H1 (cell line): ENCODE measurements at regions not wholly inside any gene's neighbourhood (a gene's known extent, or its start where the extent isn't known, plus 50 kb on each side); places are given as distances from the start of the nearest gene placed in this dataset.

ENCODE experiments used
- CTCF ChIA-PET: fragments of 300-600 bp; sonication (Branson Sonifier 250); formaldehyde crosslinking; loops from one replicate; lab custom pipeline; 2021; ENCODE audit not compliant: partially characterized antibody; lab: Charles Lee
- POLR2A ChIA-PET: fragments of 300-600 bp; sonication (Branson Sonifier 250); formaldehyde crosslinking; loops from one replicate; lab custom pipeline; 2021; ENCODE audit warnings: inconsistent platforms; ENCODE audit not compliant: partially characterized antibody; lab: Charles Lee
- DNase-seq, 2 experiments: peaks; one replicate each; pipeline versions ENCODE4 v3.0.0 to v3.0.0-alpha.2; 2010 to 2022; ENCODE audit warnings: low spot score in 2 of 2, low read depth in 1 of 2, mixed read lengths in 1 of 2
- FAIRE-seq: peaks from 2 replicates; lab custom pipeline; 2011; peaks lifted over from hg19 to GRCh38; lab: Jason Lieb, UNC
- H2AFZ ChIP-seq: 2 replicates; pipeline ENCODE4 v1.8.1; 2012; ENCODE audit warnings: low read length, inconsistent platforms
- H2AK5ac ChIP-seq: 2 replicates; pipeline ENCODE4 v1.6.1; 2013; ENCODE audit warnings: low read depth, low read length
- H2BK120ac ChIP-seq: replicated peaks from 2 replicates; pipeline ENCODE3; 2013; ENCODE audit warnings: low read depth, low read length, inconsistent platforms
- H2BK12ac ChIP-seq: 2 replicates; pipeline ENCODE4 v1.6.1; 2013; ENCODE audit warnings: low read depth, low read length
- H2BK15ac ChIP-seq: 2 replicates; pipeline ENCODE4 v1.6.1; 2013; ENCODE audit warnings: low read length
- H2BK20ac ChIP-seq: 2 replicates; pipeline ENCODE4 v1.6.1; 2013; ENCODE audit warnings: low read length
- H2BK5ac ChIP-seq: 2 replicates; pipeline ENCODE4 v1.6.1; 2013; ENCODE audit warnings: low read depth, low read length
- H3K14ac ChIP-seq: 2 replicates; pipeline ENCODE4 v1.6.1; 2013; ENCODE audit warnings: inconsistent platforms; ENCODE audit not compliant: insufficient read length
- H3K18ac ChIP-seq: 2 replicates; pipeline ENCODE4 v1.6.1; 2013; ENCODE audit warnings: low read length; ENCODE audit errors: extremely low read depth
- H3K23ac ChIP-seq: 2 replicates; pipeline ENCODE4 v1.6.1; 2013; ENCODE audit warnings: inconsistent platforms; ENCODE audit not compliant: insufficient read length
- H3K23me2 ChIP-seq: 2 replicates; pipeline ENCODE4 v1.6.1; 2013; ENCODE audit warnings: low read depth, low read length
- H3K27ac ChIP-seq: 2 replicates; pipeline ENCODE4 v1.6.1; 2011; ENCODE audit warnings: low read depth, low read length, inconsistent platforms
- H3K27me3 ChIP-seq, 4 experiments: replicated peaks in 1 of 4; 1 replicate in 1 of 4; 2 replicates in 3 of 4; pipeline versions ENCODE4 v1.6.1 to v1.8.1; 2011 to 2013; ENCODE audit warnings: low read length in 3 of 4, mild to moderate bottlenecking in 3 of 4, inconsistent platforms in 2 of 4, mixed read lengths in 2 of 4, moderate library complexity in 1 of 4; ENCODE audit not compliant: control insufficient read depth in 3 of 4, insufficient read depth in 3 of 4; ENCODE audit errors: extremely low read depth in 1 of 4
- H3K36me3 ChIP-seq, 4 experiments: 2 replicates each; pipeline versions ENCODE4 v1.6.1 to v1.8.1; 2011 to 2013; ENCODE audit warnings: mild to moderate bottlenecking in 4 of 4, low read length in 3 of 4, moderate library complexity in 2 of 4, control low read depth in 1 of 4, inconsistent platforms in 1 of 4; ENCODE audit not compliant: insufficient read depth in 4 of 4, control insufficient read depth in 2 of 4
- H3K4ac ChIP-seq: replicated peaks from 2 replicates; pipeline ENCODE3; 2013; ENCODE audit warnings: low read length, low read depth, mixed read lengths, inconsistent platforms; ENCODE audit not compliant: insufficient read length
- H3K4me1 ChIP-seq, 4 experiments: replicated peaks in 1 of 4; 1 replicate in 1 of 4; 2 replicates in 3 of 4; pipeline versions ENCODE4 v1.6.1 to v1.8.1; 2011 to 2013; ENCODE audit warnings: low read length in 3 of 4, inconsistent platforms in 2 of 4, mixed read lengths in 1 of 4; ENCODE audit not compliant: insufficient read depth in 4 of 4, control insufficient read depth in 3 of 4
- H3K4me2 ChIP-seq, 2 experiments: 2 replicates each; pipeline versions ENCODE4 v1.6.1 to v1.8.1; 2011 to 2013; ENCODE audit warnings: low read depth in 2 of 2, low read length in 2 of 2, control low read depth in 1 of 2, inconsistent platforms in 1 of 2, mild to moderate bottlenecking in 1 of 2; ENCODE audit not compliant: insufficient read depth in 1 of 2
- H3K4me3 ChIP-seq, 4 experiments: fragments of 200-600, 300-600 bp in 1 of 4; sonication (generic), shearing (Covaris generic), sonication (Bioruptor Twin) in 1 of 4; 2 replicates each; pipeline versions ENCODE4 v1.5.1 to v1.8.1; 2011 to 2016; ENCODE audit warnings: low read length in 4 of 4, low read depth in 3 of 4, control low read depth in 2 of 4, inconsistent platforms in 2 of 4, mild to moderate bottlenecking in 2 of 4, mixed read lengths in 1 of 4, moderate library complexity in 1 of 4; ENCODE audit not compliant: insufficient read depth in 2 of 4; ENCODE audit errors: extremely low read depth in 1 of 4
- H3K56ac ChIP-seq: replicated peaks from 2 replicates; pipeline ENCODE3; 2013; ENCODE audit warnings: low read depth, mild to moderate bottlenecking, mixed read lengths, low read length, inconsistent platforms; ENCODE audit not compliant: insufficient read length
- H3K79me1 ChIP-seq: 2 replicates; pipeline ENCODE4 v1.6.1; 2013; ENCODE audit warnings: low read depth, low read length, control low read depth
- H3K79me2 ChIP-seq, 2 experiments: 2 replicates each; pipeline versions ENCODE4 v1.6.1 to v1.8.1; 2012 to 2013; ENCODE audit warnings: low read length in 2 of 2, mild to moderate bottlenecking in 2 of 2, inconsistent platforms in 1 of 2; ENCODE audit not compliant: insufficient read depth in 2 of 2, control insufficient read depth in 1 of 2
- H3K9ac ChIP-seq, 4 experiments: replicated peaks in 1 of 4; 1 replicate in 1 of 4; 2 replicates in 3 of 4; pipeline versions ENCODE4 v1.6.1 to v1.8.1; 2011 to 2013; ENCODE audit warnings: low read depth in 3 of 4, low read length in 3 of 4, control low read depth in 2 of 4, mild to moderate bottlenecking in 2 of 4, moderate library complexity in 2 of 4, inconsistent platforms in 1 of 4; ENCODE audit errors: extremely low read depth in 1 of 4
- H3K9me3 ChIP-seq, 2 experiments: 2 replicates each; pipeline versions ENCODE4 v1.6.1 to v1.8.1; 2012 to 2013; ENCODE audit warnings: mild to moderate bottlenecking in 2 of 2, moderate library complexity in 2 of 2, control low read depth in 1 of 2, inconsistent platforms in 1 of 2, low read depth in 1 of 2, low read length in 1 of 2, mixed read lengths in 1 of 2; ENCODE audit not compliant: insufficient read depth in 2 of 2
- H4K20me1 ChIP-seq, 2 experiments: replicated peaks in 1 of 2; 2 replicates each; pipeline versions ENCODE3 to v1.8.1; 2011 to 2013; ENCODE audit warnings: inconsistent platforms in 2 of 2, low read length in 2 of 2, mild to moderate bottlenecking in 1 of 2; ENCODE audit not compliant: insufficient read depth in 2 of 2, control insufficient read depth in 1 of 2
- H4K5ac ChIP-seq: 2 replicates; pipeline ENCODE4 v1.6.1; 2013; ENCODE audit warnings: low read length, low read depth, mixed read lengths, inconsistent platforms; ENCODE audit not compliant: insufficient read length
- H4K8ac ChIP-seq: 2 replicates; pipeline ENCODE4 v1.8.0; 2013; ENCODE audit warnings: mild to moderate bottlenecking, moderate library complexity, low read length, inconsistent platforms; ENCODE audit not compliant: insufficient read depth; ENCODE audit errors: extremely low read depth
- H4K91ac ChIP-seq: replicated peaks from 2 replicates; pipeline ENCODE3; 2013; ENCODE audit warnings: low read length, mixed read lengths, inconsistent platforms; ENCODE audit not compliant: insufficient read length
- ATF2 ChIP-seq: IDR thresholded peaks from 2 replicates; pipeline ENCODE4 v1.6.1; 2012; ENCODE audit warnings: low read length, inconsistent platforms
- CHD1 ChIP-seq: IDR thresholded peaks from 2 replicates; pipeline ENCODE4 v1.6.1; 2012; ENCODE audit warnings: low read depth, low read length, improper control_type of control experiment
- KDM1A ChIP-seq: fragments of 200-600, 300-600 bp; sonication (generic); IDR thresholded peaks from 2 replicates; pipeline ENCODE4 v1.7.1; 2016; ENCODE audit warnings: mild to moderate bottlenecking, low read length, borderline replicate concordance
- NANOG ChIP-seq: IDR thresholded peaks from 2 replicates; pipeline ENCODE4 v1.6.1; 2011; ENCODE audit warnings: low read length, low read depth, mild to moderate bottlenecking, inconsistent platforms; ENCODE audit not compliant: insufficient read depth, poor library complexity, severe bottlenecking
- POU5F1 ChIP-seq: IDR thresholded peaks from 2 replicates; pipeline ENCODE4 v1.6.1; 2011; ENCODE audit warnings: low read depth, mild to moderate bottlenecking, low read length, moderate library complexity
- RBBP5 ChIP-seq: IDR thresholded peaks from 2 replicates; pipeline ENCODE4 v1.7.1; 2012; ENCODE audit warnings: low read depth, mild to moderate bottlenecking, inconsistent platforms, low read length, moderate library complexity, borderline replicate concordance
- SUZ12 ChIP-seq: fragments of 200-600 bp; sonication (generic); IDR thresholded peaks from 2 replicates; pipeline ENCODE4 v1.6.1; 2012; ENCODE audit warnings: mild to moderate bottlenecking, inconsistent platforms, low read length, moderate library complexity, mixed read lengths
- TBP ChIP-seq: IDR thresholded peaks from 2 replicates; pipeline ENCODE4 v1.6.1; 2011; ENCODE audit warnings: low read depth, low read length, improper control_type of control experiment
- WGBS, 2 experiments: shearing (Covaris generic) in 1 of 2; methylation state at CpG; one replicate each; pipeline versions ENCODE4 v1.1.6 to v1.1.7; 2013 to 2015; ENCODE audit warnings: low lambda C conversion rate in 2 of 2, mixed read lengths in 2 of 2, inconsistent platforms in 1 of 2, low coverage in 1 of 2, missing lambda C conversion rate in 1 of 2; ENCODE audit not compliant: insufficient replicate concordance in 2 of 2, insufficient coverage in 1 of 2, insufficient read length in 1 of 2; ENCODE audit errors: extremely low coverage in 1 of 2, missing lambda C conversion rate in 1 of 2; 5-methylcytosine and 5-hydroxymethylcytosine counted together

GRCh38 chr6:11868392-11868791 lies 89.8 kb upstream of the ADTRP start:
- Histone ChIP-seq H3K79me2 (no peaks in the 10 kb centered on the region), H2BK12ac (no peak overlapping the region), H3K9ac (no peak overlapping the region), H4K5ac (no peak overlapping the region), H2BK15ac (no peak overlapping the region), H3K79me1 (no peaks in the 10 kb centered on the region), H3K27ac (no peak overlapping the region), H3K4ac (no peak overlapping the region), H4K91ac (no peak overlapping the region), H3K9me3 (peaks cover 0 to 10% of the 10 kb centered on the region in 2 experiments; a peak in 2 of 4 replicates), H2BK20ac (no peak overlapping the region), H3K23ac (no peak overlapping the region), H3K4me1 (no peaks in the 10 kb centered on the region; a peak in 1 of 7 replicates), H2AFZ (no peak overlapping the region), H3K56ac (no peak overlapping the region), H3K27me3 (no peaks in the 10 kb centered on the region)
- POLR2A ChIA-PET = no interaction called here
- no peak for FAIRE-seq
- TF ChIP-seq TBP (no peak), SUZ12 (no peak), RBBP5 (no peak), NANOG (no peak), POU5F1 (no peak), CHD1 (no peak), ATF2 (no peak), KDM1A (no peak)
- TF ChIP-seq, all 59 proteins: peak for 0
- no peak overlapping the region for H4K8ac ChIP-seq
- no peak overlapping the region for H3K18ac ChIP-seq
- H3K23me2 ChIP-seq = no peaks in the 10 kb centered on the region; the same call in 1 of the 2 replicates
- H3K36me3 ChIP-seq = no peaks in the 10 kb centered on the region
- no peak overlapping the region for H3K4me2 ChIP-seq
- no peak for DNase-seq
- CTCF ChIA-PET = no interaction called here
- H3K14ac ChIP-seq = no peak overlapping the region
- no peak overlapping the region for H2BK5ac ChIP-seq
- 96% methylated on average over 6 of the region's 6 CpGs; no CpG with 5 or more reads in 1 of the 2 experiments for WGBS, 2 experiments
- H3K4me3 ChIP-seq = no peak overlapping the region
- no peak overlapping the region for H2BK120ac ChIP-seq
- H2AK5ac ChIP-seq = no peak overlapping the region
- H4K20me1 ChIP-seq = no peaks in the 10 kb centered on the region
